Nephron progenitor cell (in vitro differentiated cells): ENCODE measurements at regions not wholly inside any gene's neighbourhood (a gene's known extent, or its start where the extent isn't known, plus 50 kb on each side); places are given as distances from the start of the nearest gene placed in this dataset.

Experiments
- DNase-seq: peaks from one replicate; pipeline ENCODE4 v3.0.0; 2021
- H3K27ac Mint-ChIP-seq: 2 replicates; pipeline ENCODE4 v1.8.0; 2021; ENCODE audit warnings: mild to moderate bottlenecking, moderate library complexity, mixed read lengths
- H3K27me3 Mint-ChIP-seq: 2 replicates; pipeline ENCODE4 v1.8.0; 2021; ENCODE audit warnings: mild to moderate bottlenecking, low read depth, mixed read lengths; ENCODE audit not compliant: poor library complexity
- H3K36me3 Mint-ChIP-seq: 2 replicates; pipeline ENCODE4 v1.8.0; 2021; ENCODE audit warnings: low read depth, mixed read lengths
- H3K4me1 Mint-ChIP-seq: 2 replicates; pipeline ENCODE4 v1.8.0; 2021; ENCODE audit warnings: mixed read lengths
- H3K4me3 Mint-ChIP-seq: 2 replicates; pipeline ENCODE4 v1.8.0; 2021; ENCODE audit warnings: mild to moderate bottlenecking, moderate library complexity, mixed read lengths
- H3K9me3 Mint-ChIP-seq: 2 replicates; pipeline ENCODE4 v1.8.0; 2021; ENCODE audit warnings: mild to moderate bottlenecking, moderate library complexity, mixed read lengths
- CTCF ChIP-seq: fragments of 200-600 bp; sonication (generic); IDR thresholded peaks from 2 replicates; pipeline ENCODE4 v1.5.0; 2021; ENCODE audit warnings: antibody characterized with exemption

GRCh38 chr16:55138298-55138697 is 185.7 kb upstream of the IRX6 start:
- Mint-ChIP-seq H3K27ac (no peak overlapping the region), H3K4me3 (no peak overlapping the region), H3K9me3 (no peaks in the 10 kb centered on the region), H3K4me1 (peaks cover under 1% of the 10 kb centered on the region), H3K27me3 (peaks cover 12% of the 10 kb centered on the region), H3K36me3 (no peaks in the 10 kb centered on the region)
- DNase-seq: no peak
- no peak for TF ChIP-seq CTCF

GRCh38 chr16:55142405-55142804 is 181.6 kb upstream of the IRX6 start:
- no peak overlapping the region for H3K4me3 Mint-ChIP-seq
- H3K27me3 Mint-ChIP-seq: peaks cover 18% of the 10 kb centered on the region
- no peaks in the 10 kb centered on the region for H3K4me1 Mint-ChIP-seq
- no peak overlapping the region for H3K27ac Mint-ChIP-seq
- no peaks in the 10 kb centered on the region for H3K36me3 Mint-ChIP-seq
- H3K9me3 Mint-ChIP-seq: peaks cover 7% of the 10 kb centered on the region
- no peak for TF ChIP-seq CTCF
- no peak for DNase-seq

- no peaks in the 10 kb centered on the region for H3K36me3 Mint-ChIP-seq
- peaks cover 7% of the 10 kb centered on the region for H3K9me3 Mint-ChIP-seq
- H3K27me3 Mint-ChIP-seq: peaks cover 10% of the 10 kb centered on the region
- H3K27ac Mint-ChIP-seq: no peak overlapping the region
- no peak overlapping the region for H3K4me3 Mint-ChIP-seq
- no peaks in the 10 kb centered on the region for H3K4me1 Mint-ChIP-seq
- no peak for DNase-seq
- TF ChIP-seq CTCF: no peak
These were observed 179.4 kb upstream of the IRX6 start for GRCh38 chr16:55144651-55145050.

GRCh38 chr16:55145771-55146603 is 178.0 kb upstream of the IRX6 start:
- Mint-ChIP-seq H3K27me3 (peaks cover 21% of the 10 kb centered on the region), H3K36me3 (no peaks in the 10 kb centered on the region), H3K27ac (no peak overlapping the region), H3K9me3 (peaks cover 7% of the 10 kb centered on the region), H3K4me1 (no peaks in the 10 kb centered on the region), H3K4me3 (no peak overlapping the region)
- TF ChIP-seq CTCF: no peak
- no peak for DNase-seq

- DNase-seq: no peak
- Mint-ChIP-seq H3K9me3 (peaks cover 7% of the 10 kb centered on the region), H3K4me3 (no peak overlapping the region), H3K4me1 (no peaks in the 10 kb centered on the region), H3K36me3 (no peaks in the 10 kb centered on the region), H3K27me3 (peaks cover 25% of the 10 kb centered on the region), H3K27ac (no peak overlapping the region)
- no peak for TF ChIP-seq CTCF
These were observed 177.0 kb upstream of the IRX6 start for GRCh38 chr16:55146966-55147365.

- H3K9me3 Mint-ChIP-seq: peaks cover 7% of the 10 kb centered on the region
- peaks cover 27% of the 10 kb centered on the region for H3K27me3 Mint-ChIP-seq
- H3K4me3 Mint-ChIP-seq: no peak overlapping the region
- no peak overlapping the region for H3K27ac Mint-ChIP-seq
- no peak for TF ChIP-seq CTCF
- H3K36me3 Mint-ChIP-seq: no peaks in the 10 kb centered on the region
- H3K4me1 Mint-ChIP-seq: no peaks in the 10 kb centered on the region
- DNase-seq: no peak
These were observed 176.6 kb upstream of the IRX6 start for GRCh38 chr16:55147396-55147795.
